NT2/D1 (cell line): ENCODE measurements at regions not wholly inside any gene's neighbourhood (a gene's known extent, or its start where the extent isn't known, plus 50 kb on each side); places are given as distances from the start of the nearest gene placed in this dataset.

Source experiments
- DNase-seq: peaks from one replicate; pipeline ENCODE4 v3.0.0-alpha.2; 2011; ENCODE audit warnings: low read depth, low spot score
- H3K27me3 ChIP-seq: 2 replicates; pipeline ENCODE4 v1.6.0; 2011; ENCODE audit warnings: mild to moderate bottlenecking; ENCODE audit not compliant: insufficient read length, insufficient read depth
- H3K36me3 ChIP-seq: 2 replicates; pipeline ENCODE4 v1.6.1; 2011; ENCODE audit warnings: mild to moderate bottlenecking, low read length, mixed read lengths; ENCODE audit not compliant: insufficient read depth, insufficient read length
- H3K4me1 ChIP-seq: 2 replicates; pipeline ENCODE4 v1.5.1; 2011; ENCODE audit not compliant: insufficient read depth, insufficient read length
- H3K4me3 ChIP-seq: 2 replicates; pipeline ENCODE4 v1.5.1; 2011; ENCODE audit warnings: low read depth; ENCODE audit not compliant: insufficient read length
- H3K9ac ChIP-seq: 2 replicates; pipeline ENCODE4 v1.6.0; 2011; ENCODE audit warnings: low read depth; ENCODE audit not compliant: insufficient read length
- H3K9me3 ChIP-seq: 2 replicates; pipeline ENCODE4 v1.5.1; 2011; ENCODE audit warnings: mild to moderate bottlenecking, low read length; ENCODE audit not compliant: insufficient read depth
- SUZ12 ChIP-seq: IDR thresholded peaks from 2 replicates; pipeline ENCODE4 v1.6.1; 2011; ENCODE audit not compliant: insufficient read length, insufficient read depth; ENCODE audit errors: extremely low read depth
- YY1 ChIP-seq: IDR thresholded peaks from 2 replicates; pipeline ENCODE4 v1.6.1; 2011; ENCODE audit not compliant: insufficient read length, insufficient read depth
- ZNF274 ChIP-seq: IDR thresholded peaks from 2 replicates; pipeline ENCODE4 v1.6.1; 2011; ENCODE audit warnings: mild to moderate bottlenecking, low read depth, low read length

- H3K27me3 ChIP-seq, result peaks cover 99% of the 10 kb centered on the region
- no peak for DNase-seq
- no peak overlapping the region for H3K4me3 ChIP-seq
- H3K9ac ChIP-seq, result no peak overlapping the region
- no peaks in the 10 kb centered on the region for H3K36me3 ChIP-seq
- H3K9me3 ChIP-seq, result no peaks in the 10 kb centered on the region
- TF ChIP-seq SUZ12 (no peak), ZNF274 (no peak), YY1 (no peak)
- H3K4me1 ChIP-seq, result no peaks in the 10 kb centered on the region
These were observed 102.6 kb upstream of the VPREB1 start for GRCh38 chr22:22141771-22142591.

DNA sequence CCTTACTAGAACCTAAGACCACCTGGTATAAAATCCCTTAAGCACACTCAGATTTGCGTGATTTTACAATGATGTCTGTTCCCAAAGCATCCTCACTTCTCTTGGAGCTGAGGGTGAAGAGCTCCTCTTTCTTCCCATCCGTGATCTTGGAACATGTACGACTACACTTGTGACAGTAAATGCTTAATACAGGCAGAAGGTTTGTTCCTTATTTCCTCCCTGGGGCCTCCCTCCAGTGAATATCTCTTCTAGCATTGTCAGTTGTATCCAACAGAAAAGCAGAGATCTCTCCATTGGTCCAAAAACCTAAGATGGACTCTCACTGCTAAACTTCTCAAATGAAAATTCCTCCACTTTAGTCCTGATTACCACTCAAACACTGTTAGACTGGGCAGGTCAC lies 103.6 kb upstream of the VPREB1 start:
- Histone ChIP-seq H3K27me3 (peaks cover 99% of the 10 kb centered on the region), H3K4me1 (no peaks in the 10 kb centered on the region), H3K9ac (no peak overlapping the region), H3K9me3 (no peaks in the 10 kb centered on the region), H3K4me3 (no peak overlapping the region), H3K36me3 (no peaks in the 10 kb centered on the region)
- DNase-seq, result no peak
- TF ChIP-seq ZNF274 (no peak), SUZ12 (no peak), YY1 (no peak)

- Histone ChIP-seq H3K4me3 (no peak overlapping the region), H3K4me1 (no peaks in the 10 kb centered on the region), H3K27me3 (peaks cover 98% of the 10 kb centered on the region), H3K36me3 (no peaks in the 10 kb centered on the region), H3K9ac (no peak overlapping the region), H3K9me3 (no peaks in the 10 kb centered on the region)
- no peak for TF ChIP-seq SUZ12
- no peak for DNase-seq
These were observed 105.2 kb upstream of the VPREB1 start for GRCh38 chr22:22139364-22139763.

GRCh38 chr22:22138915-22139314 lies 105.7 kb upstream of the VPREB1 start:
- peaks cover 98% of the 10 kb centered on the region for H3K27me3 ChIP-seq
- TF ChIP-seq ZNF274 (no peak), SUZ12 (no peak), YY1 (no peak)
- H3K4me3 ChIP-seq, result no peak overlapping the region

GRCh38 chr22:22137891-22138290 lies 106.7 kb upstream of the VPREB1 start:
- TF ChIP-seq SUZ12 (no peak), YY1 (no peak), ZNF274 (no peak)
- H3K9me3 ChIP-seq, result no peaks in the 10 kb centered on the region
- H3K4me1 ChIP-seq, result no peaks in the 10 kb centered on the region
- H3K36me3 ChIP-seq, result no peaks in the 10 kb centered on the region
- H3K4me3 ChIP-seq, result no peak overlapping the region
- DNase-seq, result no peak
- H3K27me3 ChIP-seq, result peaks cover 96% of the 10 kb centered on the region
- H3K9ac ChIP-seq, result no peak overlapping the region

More at GRCh38 chr22:22138915-22139314, 105.7 kb upstream of the VPREB1 start:
- Histone ChIP-seq H3K36me3 (no peaks in the 10 kb centered on the region), H3K9me3 (no peaks in the 10 kb centered on the region), H3K9ac (no peak overlapping the region), H3K4me1 (no peaks in the 10 kb centered on the region)
- DNase-seq, result no peak

GRCh38 chr22:22133910-22134309 lies 110.7 kb upstream of the VPREB1 start:
- H3K9ac ChIP-seq, result no peak overlapping the region
- DNase-seq, result no peak
- H3K4me3 ChIP-seq, result no peak overlapping the region
- H3K9me3 ChIP-seq, result peaks cover 7% of the 10 kb centered on the region; the same call in 1 of the 2 replicates
- H3K27me3 ChIP-seq, result peaks cover 94% of the 10 kb centered on the region
- no peaks in the 10 kb centered on the region for H3K36me3 ChIP-seq
- H3K4me1 ChIP-seq, result no peaks in the 10 kb centered on the region
- TF ChIP-seq SUZ12 (no peak), ZNF274 (no peak), YY1 (no peak)

DNA sequence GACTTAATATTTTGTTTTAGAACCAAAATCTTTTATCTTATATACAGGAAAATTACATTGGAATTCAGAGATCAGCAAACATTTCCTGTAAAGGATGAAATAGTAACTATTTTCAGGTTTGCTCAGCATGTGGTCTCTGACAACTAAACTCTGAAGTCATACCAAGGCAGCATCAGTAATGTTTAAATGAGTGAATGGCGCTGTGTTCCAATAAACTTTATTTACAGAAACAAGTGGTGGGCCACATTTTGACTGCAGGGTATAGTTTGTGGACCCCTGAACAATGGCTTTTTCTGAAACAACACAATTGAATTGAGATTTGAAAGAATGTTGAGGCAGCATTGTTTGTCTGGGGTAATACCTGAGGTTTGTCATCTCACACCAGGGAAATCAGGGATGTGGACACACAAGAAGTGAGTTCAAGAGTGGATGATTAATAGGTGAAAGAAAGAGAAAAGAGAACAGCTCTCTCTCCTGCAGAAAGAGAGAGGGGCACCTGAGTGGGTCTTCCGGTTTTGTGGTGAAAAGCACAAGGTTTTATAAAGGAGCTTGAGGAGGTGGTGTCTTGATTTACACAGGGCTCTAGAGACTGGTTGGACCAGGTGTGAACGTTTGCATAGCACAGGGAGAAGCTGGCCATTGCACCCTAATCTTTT lies 113.5 kb upstream of the VPREB1 start:
- no peak for TF ChIP-seq SUZ12
- TF ChIP-seq YY1, result no peak
- TF ChIP-seq ZNF274, result no peak
- no peak for DNase-seq
- peaks cover 95% of the 10 kb centered on the region for H3K27me3 ChIP-seq
- H3K4me1 ChIP-seq, result no peaks in the 10 kb centered on the region
- peaks cover 7% of the 10 kb centered on the region; the same call in 1 of the 2 replicates for H3K9me3 ChIP-seq
- H3K9ac ChIP-seq, result no peak overlapping the region
- H3K4me3 ChIP-seq, result no peak overlapping the region
- no peaks in the 10 kb centered on the region for H3K36me3 ChIP-seq

DNA sequence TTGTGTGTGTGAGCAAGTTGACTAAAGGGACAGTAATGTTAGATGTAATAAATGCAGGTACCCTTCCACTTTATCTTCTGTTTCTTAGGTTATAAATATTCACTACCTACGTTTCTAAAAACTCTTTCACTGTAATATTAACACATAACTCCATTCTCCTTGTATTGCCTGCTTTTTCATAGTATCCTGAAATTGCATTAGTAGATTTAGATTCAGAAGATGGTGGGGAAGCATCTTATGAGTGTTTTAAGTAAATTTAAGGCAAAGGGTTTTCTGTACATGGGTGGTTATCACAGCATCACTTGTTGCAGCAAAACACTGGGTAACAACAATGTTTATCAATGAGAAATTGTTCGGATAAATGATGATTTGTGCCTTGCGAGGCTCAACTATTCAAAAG lies 115.2 kb upstream of the VPREB1 start:
- DNase-seq, result no peak
- no peaks in the 10 kb centered on the region for H3K36me3 ChIP-seq
- peaks cover 93% of the 10 kb centered on the region for H3K27me3 ChIP-seq
- no peak overlapping the region for H3K4me3 ChIP-seq
- H3K9ac ChIP-seq, result no peak overlapping the region
- no peaks in the 10 kb centered on the region for H3K4me1 ChIP-seq
- TF ChIP-seq YY1, result no peak
- no peak for TF ChIP-seq ZNF274
- TF ChIP-seq SUZ12, result no peak
- peaks cover 7% of the 10 kb centered on the region; the same call in 1 of the 2 replicates for H3K9me3 ChIP-seq
